ENCODE measurements at regions not wholly inside any gene's neighbourhood (a gene's known extent, or its start where the extent isn't known, plus 50 kb on each side); places are given as distances from the start of the nearest gene placed in this dataset.

- ChIA-PET POLR2A (no interaction called here), CTCF (interaction anchor here (1.1 to 1.3 kb wide), 2 partner anchors 11 to 482 kb away, joined by 4 to 6 read pairs; no protein-coding TSS in a partner anchor), SMC1A (ENCODE audit: uncharacterized antibody, unreplicated experiment) (interaction anchor here (0.9 kb wide), 1 partner anchor 12 kb away, joined by 3 read pairs; no protein-coding TSS in a partner anchor), RAD21 (ENCODE audit: unreplicated experiment) (no interaction called here)
- WGBS (ENCODE audit: insufficient coverage, insufficient replicate concordance, low lambda C conversion rate, missing lambda C conversion rate), result 0% methylated on average over 1 of the region's 1 CpG
- H3K79me2 ChIP-seq (ENCODE audit: control insufficient read depth, insufficient read depth, low read length), result no peaks in the 10 kb centered on the region
- H3K9ac ChIP-seq (ENCODE audit: control insufficient read depth, insufficient read depth, low read length), result no peak overlapping the region
- H3K9me3 ChIP-seq (replicated peaks; ENCODE audit: control insufficient read depth, insufficient read depth, low read length), result no peaks in the 10 kb centered on the region
- H3K4me3 ChIP-seq, result no peak overlapping the region
- intact Hi-C loops (cut with micrococcal nuclease; ENCODE audit: unreplicated experiment), result no loop called here
- in situ Hi-C loops (cut with MboI), result no loop called here
- H3K4me2 ChIP-seq (ENCODE audit: control insufficient read depth, insufficient read depth), result no peak overlapping the region
- TF ChIP-seq USF1 (IDR thresholded peaks at IDR 0.05; ENCODE audit: borderline replicate concordance, extremely low read length, insufficient read depth, low read depth, low read length) (no peak), EGR1 (IDR thresholded peaks at IDR 0.05; ENCODE audit: borderline replicate concordance in 1 of 2, low read depth in 2 of 2, low read length in 2 of 2) (no peak)
- no peak for DNase-seq (ENCODE audit: low read depth, low spot score)
- FAIRE-seq, result no peak
- no peak for ATAC-seq
- no peaks in the 10 kb centered on the region for H3K36me3 ChIP-seq (ENCODE audit: control insufficient read depth in 2 of 2, insufficient read depth in 2 of 2, low read length in 1 of 2)
- no TSS peak for BruUV-seq (replicated peaks)
- H3K27ac ChIP-seq (ENCODE audit: control insufficient read depth, insufficient read depth), result no peak overlapping the region
- no peaks in the 10 kb centered on the region for H4K20me1 ChIP-seq (ENCODE audit: control insufficient read depth, insufficient read depth)
- H3K27me3 ChIP-seq (replicated peaks in 1 of 2; ENCODE audit: control insufficient read depth in 2 of 2, insufficient read depth in 2 of 2, low read length in 1 of 2), result no peaks in the 10 kb centered on the region
- 0 out of 2 replicates have a peak, but pooled peaks cover 2% of the 10 kb centered on the region for H3K4me1 ChIP-seq (ENCODE audit: control insufficient read depth, insufficient read depth, low read length)
- no peak overlapping the region for H2AFZ ChIP-seq (ENCODE audit: control insufficient read depth, low read depth, low read length)
Observed at GRCh38 chr6:100182313-100182712, 188.3 kb upstream of the MCHR2 start.

- no peak overlapping the region for H3K9ac ChIP-seq (ENCODE audit: control insufficient read depth, insufficient read depth, low read length)
- intact Hi-C loops (cut with micrococcal nuclease; ENCODE audit: unreplicated experiment), result no loop called here
- no TSS peak for BruUV-seq (replicated peaks)
- no peaks in the 10 kb centered on the region for H3K27me3 ChIP-seq (replicated peaks in 1 of 2; ENCODE audit: control insufficient read depth in 2 of 2, insufficient read depth in 2 of 2, low read length in 1 of 2)
- WGBS (ENCODE audit: insufficient coverage, insufficient replicate concordance, low lambda C conversion rate, missing lambda C conversion rate), result 26% methylated on average over 3 of the region's 3 CpGs
- CTCF ChIA-PET, result interaction anchor here (1.3 to 2.1 kb wide), 4 partner anchors 9 to 483 kb away, joined by 5 to 7 read pairs (median 6); no protein-coding TSS in a partner anchor
- POLR2A ChIA-PET, result no interaction called here
- SMC1A ChIA-PET (ENCODE audit: uncharacterized antibody, unreplicated experiment), result interaction anchor here (1.0 to 1.5 kb wide), 2 partner anchors 13 to 47 kb away, joined by 3 to 6 read pairs; no protein-coding TSS in a partner anchor
- no peak overlapping the region for H3K27ac ChIP-seq (ENCODE audit: control insufficient read depth, insufficient read depth)
- H2AFZ ChIP-seq (ENCODE audit: control insufficient read depth, low read depth, low read length), result no peak overlapping the region
- 0 out of 2 replicates have a peak, but pooled peaks cover 2% of the 10 kb centered on the region for H3K4me1 ChIP-seq (ENCODE audit: control insufficient read depth, insufficient read depth, low read length)
- no peaks in the 10 kb centered on the region for H3K9me3 ChIP-seq (replicated peaks; ENCODE audit: control insufficient read depth, insufficient read depth, low read length)
- H3K79me2 ChIP-seq (ENCODE audit: control insufficient read depth, insufficient read depth, low read length), result no peaks in the 10 kb centered on the region
- in situ Hi-C loops (cut with MboI), result no loop called here
- H3K36me3 ChIP-seq (ENCODE audit: control insufficient read depth in 2 of 2, insufficient read depth in 2 of 2, low read length in 1 of 2), result no peaks in the 10 kb centered on the region
- no peaks in the 10 kb centered on the region for H4K20me1 ChIP-seq (ENCODE audit: control insufficient read depth, insufficient read depth)
- no peak overlapping the region for H3K4me3 ChIP-seq
- no peak overlapping the region for H3K4me2 ChIP-seq (ENCODE audit: control insufficient read depth, insufficient read depth)
- RAD21 ChIA-PET (ENCODE audit: unreplicated experiment), result interaction anchor here (1.3 kb wide), 1 partner anchor 305 kb away, joined by 3 read pairs; no protein-coding TSS in a partner anchor
- DNase-seq (ENCODE audit: low read depth, low spot score) (no peak), FAIRE-seq (no peak), ATAC-seq (peak; percentile 51)
- TF ChIP-seq ZNF622 (IDR thresholded peaks at IDR 0.05) (no peak), CREM (IDR thresholded peaks at IDR 0.05; ENCODE audit: low read depth) (no peak), IRF5 (IDR thresholded peaks at IDR 0.05; ENCODE audit: borderline replicate concordance) (no peak), FOXM1 (IDR thresholded peaks at IDR 0.05; ENCODE audit: low read depth, low read length) (no peak), BCL3 (IDR thresholded peaks at IDR 0.05; ENCODE audit: borderline replicate concordance, insufficient read depth, low read depth, low read length, poor library complexity, severe bottlenecking) (no peak), SUZ12 (IDR thresholded peaks at IDR 0.05; ENCODE audit: unreplicated experiment) (no peak), TCF7 (IDR thresholded peaks at IDR 0.05; ENCODE audit: borderline replicate concordance) (no peak), SREBF1 (IDR thresholded peaks at IDR 0.05; ENCODE audit: low read length) (no peak), SMAD1 (IDR thresholded peaks at IDR 0.05; ENCODE audit: low read depth, partially characterized antibody) (no peak), KDM1A (IDR thresholded peaks at IDR 0.05; ENCODE audit: borderline replicate concordance) (no peak), SMC3 (IDR thresholded peaks at IDR 0.05; ENCODE audit: borderline replicate concordance, low read length) (no peak), SRF (IDR thresholded peaks at IDR 0.05; ENCODE audit: low read depth in 2 of 2, low read length in 2 of 2) (no peak), TCF12 (IDR thresholded peaks at IDR 0.05; ENCODE audit: low read depth, low read length) (no peak)
Observed at GRCh38 chr6:100181309-100181708, 187.3 kb upstream of the MCHR2 start.

Measured in GM12878 (cell line).